Tibial nerve (tissue), 4 donors: ENCODE measurements at regions not wholly inside any gene's neighbourhood (a gene's known extent, or its start where the extent isn't known, plus 50 kb on each side); places are given as distances from the start of the nearest gene placed in this dataset.
"Not testable (repeated sequence)": the region's sequence is repeated elsewhere in the genome, so short reads cannot be mapped to it uniquely, and the experiment has no call there.

ENCODE experiments used
- DNase-seq, 2 donors: peaks; one replicate each; pipeline ENCODE4 v3.0.0-alpha.2; 2019; ENCODE audit warnings: low spot score in 2 of 2
- H3K27ac ChIP-seq, 4 donors: fragments of 200-600 bp; sonication (generic) in 3 of 4; one replicate each; pipeline ENCODE4 v1.5.1; 2017 to 2019; ENCODE audit warnings: mild to moderate bottlenecking in 1 of 4
- H3K27me3 ChIP-seq, 2 donors: fragments of 200-600 bp; sonication (generic) in 1 of 2; one replicate each; pipeline versions ENCODE4 v1.5.1 to v1.6.0; 2017 to 2019
- H3K36me3 ChIP-seq, 3 donors: fragments of 200-600 bp; sonication (generic); one replicate each; pipeline ENCODE4 v1.5.1; 2018 to 2019
- H3K4me1 ChIP-seq, 4 donors: fragments of 200-600 bp; sonication (generic) in 3 of 4; one replicate each; pipeline ENCODE4 v1.5.1; 2017 to 2019
- H3K4me3 ChIP-seq, 4 donors: fragments of 200-600 bp; sonication (generic) in 3 of 4; one replicate each; pipeline ENCODE4 v1.5.1; 2017 to 2019; ENCODE audit warnings: mild to moderate bottlenecking in 1 of 4, moderate library complexity in 1 of 4
- H3K9me3 ChIP-seq, 4 donors: fragments of 200-600 bp; sonication (generic) in 3 of 4; one replicate each; pipeline ENCODE4 v1.5.1; 2017 to 2019
- CTCF ChIP-seq, 5 experiments: fragments of 200-600 bp in 3 of 5; fragments of 450-650 bp in 2 of 5; sonication (generic) in 3 of 5; IDR thresholded peaks; one replicate each; pipeline ENCODE4 v1.5.1; 2016 to 2019; ENCODE audit warnings: antibody characterized with exemption in 5 of 5, mild to moderate bottlenecking in 3 of 5, moderate library complexity in 2 of 5
- EP300 ChIP-seq, 2 donors: sonication (generic); formaldehyde crosslinking; IDR thresholded peaks; one replicate each; pipeline ENCODE4 v1.6.1; 2017; ENCODE audit warnings: antibody characterized with exemption in 2 of 2, mild to moderate bottlenecking in 1 of 2
- POLR2A ChIP-seq, 2 donors: fragments of 450-650 bp; IDR thresholded peaks; one replicate each; pipeline ENCODE4 v1.6.1; 2017; ENCODE audit warnings: antibody characterized with exemption in 2 of 2, mild to moderate bottlenecking in 2 of 2, moderate library complexity in 2 of 2
- WGBS, 2 donors: methylation state at CpG; one replicate each; pipeline ENCODE4 v1.1.5; 2018; 5-methylcytosine and 5-hydroxymethylcytosine counted together

- Histone ChIP-seq H3K27ac (no peak overlapping the region), H3K36me3 (no peaks in the 10 kb centered on the region), H3K27me3 (no peaks in the 10 kb centered on the region), H3K4me1 (no peaks in the 10 kb centered on the region), H3K9me3 (peaks cover 0 to 6% (median 0%) of the 10 kb centered on the region in 4 donors), H3K4me3 (no peak overlapping the region)
- no peak for TF ChIP-seq CTCF (IDR thresholded peaks at IDR 0.05)
- no peak for TF ChIP-seq EP300 (IDR thresholded peaks at IDR 0.05)
- TF ChIP-seq POLR2A (IDR thresholded peaks at IDR 0.05), result no peak
- WGBS, 2 donors, result 67 to 79% methylated on average over 4 of the region's 4 CpGs
- DNase-seq, result no peak
Observed at GRCh38 chr5:63768221-63768620, 194.0 kb downstream of the HTR1A start.

GRCh38 chr5:63760965-63761364, 201.3 kb downstream of the HTR1A start:
- TF ChIP-seq EP300 (IDR thresholded peaks at IDR 0.05) (no peak), CTCF (IDR thresholded peaks at IDR 0.05) (no peak), POLR2A (IDR thresholded peaks at IDR 0.05) (no peak)
- 87 to 89% methylated on average over 5 of the region's 5 CpGs for WGBS, 2 donors
- Histone ChIP-seq H3K4me1 (no peaks in the 10 kb centered on the region), H3K9me3 (no peaks in the 10 kb centered on the region), H3K27ac (no peak overlapping the region), H3K4me3 (no peak overlapping the region), H3K36me3 (no peaks in the 10 kb centered on the region), H3K27me3 (no peaks in the 10 kb centered on the region)
- no peak for DNase-seq

DNA sequence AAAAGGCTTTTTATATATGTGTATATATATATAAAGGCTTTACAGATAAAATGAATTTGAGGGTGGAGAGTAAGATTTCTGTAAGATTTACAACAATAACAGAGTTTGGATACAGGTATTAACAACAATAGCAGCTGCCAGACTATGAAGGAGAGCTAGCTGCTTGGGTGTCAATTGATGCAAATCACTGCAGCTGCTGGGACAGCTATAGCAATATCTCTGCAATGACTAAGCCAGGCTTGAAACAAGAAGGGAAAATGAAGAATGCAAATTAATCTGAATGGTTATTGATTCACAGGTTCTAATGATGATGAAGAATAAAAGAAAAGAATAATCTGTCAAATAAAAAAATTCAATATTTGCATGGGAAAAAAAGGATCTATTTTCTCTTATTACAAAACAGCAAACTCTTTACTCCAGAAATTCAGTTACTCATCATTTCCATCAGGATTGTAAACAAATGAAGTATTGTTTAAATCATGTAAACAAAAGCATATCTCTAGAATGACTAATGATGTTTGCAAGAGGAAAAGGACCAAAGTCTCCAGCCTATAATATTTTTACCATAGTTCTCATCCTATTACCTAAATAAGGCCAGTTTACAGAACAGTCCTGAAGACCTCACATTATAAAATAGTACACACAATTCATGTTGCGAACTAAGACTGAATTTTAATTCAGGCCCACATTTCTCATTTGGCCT, 219.0 kb downstream of the HTR1A start:
- Histone ChIP-seq H3K9me3 (peaks cover 0 to 29% (median 0%) of the 10 kb centered on the region in 4 donors), H3K27me3 (no peaks in the 10 kb centered on the region), H3K4me3 (no peak overlapping the region), H3K4me1 (no peaks in the 10 kb centered on the region), H3K27ac (no peak overlapping the region), H3K36me3 (no peaks in the 10 kb centered on the region)
- 34 to 81% methylated on average over 1 of the region's 1 CpG for WGBS, 2 donors
- DNase-seq, result no peak
- TF ChIP-seq CTCF (IDR thresholded peaks at IDR 0.05) (no peak), POLR2A (IDR thresholded peaks at IDR 0.05) (no peak), EP300 (IDR thresholded peaks at IDR 0.05) (no peak)

DNA sequence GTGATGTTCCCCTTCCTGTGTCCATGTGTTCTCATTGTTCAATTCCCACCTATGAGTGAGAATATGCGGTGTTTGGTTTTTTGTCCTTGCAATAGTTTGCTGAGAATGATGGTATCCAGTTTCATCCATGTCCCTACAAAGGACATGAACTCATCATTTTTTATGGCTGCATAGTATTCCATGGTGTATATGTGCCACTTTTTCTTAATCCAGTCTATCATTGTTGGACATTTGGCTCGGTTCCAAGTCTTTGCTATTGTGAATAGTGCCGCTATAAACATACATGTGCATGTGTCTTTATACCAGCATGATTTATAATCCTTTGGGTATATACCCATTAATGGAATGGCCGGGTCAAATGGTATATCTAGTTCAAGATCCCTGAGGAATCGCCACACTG, 229.4 kb downstream of the HTR1A start:
- H3K9me3 ChIP-seq, H3K27ac ChIP-seq, DNase-seq, H3K4me3 ChIP-seq, H3K4me1 ChIP-seq, H3K27me3 ChIP-seq, H3K36me3 ChIP-seq: not testable (repeated sequence)
- WGBS, 2 donors, result 69 to 76% methylated on average over 5 of the region's 5 CpGs

GRCh38 chr5:63727583-63727982, 234.7 kb downstream of the HTR1A start:
- Histone ChIP-seq H3K27ac (no peak overlapping the region), H3K27me3 (no peaks in the 10 kb centered on the region), H3K4me3 (no peak overlapping the region), H3K4me1 (no peaks in the 10 kb centered on the region), H3K9me3 (no peaks in the 10 kb centered on the region), H3K36me3 (no peaks in the 10 kb centered on the region)
- TF ChIP-seq CTCF (IDR thresholded peaks at IDR 0.05), result no peak
- no peak for TF ChIP-seq EP300 (IDR thresholded peaks at IDR 0.05)
- TF ChIP-seq POLR2A (IDR thresholded peaks at IDR 0.05), result no peak
- no peak for DNase-seq
- WGBS, 2 donors, result 62 to 72% methylated on average over 1 of the region's 1 CpG

DNA sequence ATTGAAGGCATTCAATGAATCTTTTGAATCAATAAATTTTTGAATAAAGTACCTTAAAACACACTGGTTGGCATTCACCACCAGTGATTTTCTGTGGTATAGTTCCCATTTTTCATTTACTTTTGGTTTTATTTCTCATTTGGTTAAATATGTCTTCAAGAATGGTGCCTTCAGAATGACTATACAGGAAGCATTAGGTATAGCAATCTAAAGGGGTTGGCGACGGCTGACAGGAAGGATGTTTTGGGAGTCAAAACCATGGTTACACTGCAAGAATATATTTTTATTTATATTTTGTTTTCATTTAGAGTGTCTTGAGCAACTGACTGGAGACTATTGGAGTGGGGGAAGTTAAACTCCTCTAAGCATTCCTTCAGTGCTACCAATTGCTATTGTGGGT, 235.7 kb downstream of the HTR1A start:
- Histone ChIP-seq H3K4me1 (no peaks in the 10 kb centered on the region), H3K27me3 (no peaks in the 10 kb centered on the region), H3K36me3 (no peaks in the 10 kb centered on the region), H3K27ac (no peak overlapping the region), H3K4me3 (no peak overlapping the region), H3K9me3 (no peaks in the 10 kb centered on the region)
- 73 to 80% methylated on average over 2 of the region's 2 CpGs for WGBS, 2 donors
- TF ChIP-seq POLR2A (IDR thresholded peaks at IDR 0.05), result no peak
- TF ChIP-seq EP300 (IDR thresholded peaks at IDR 0.05), result no peak
- TF ChIP-seq CTCF (IDR thresholded peaks at IDR 0.05), result no peak
- DNase-seq, result no peak
